SK-N-SH (cell line): ENCODE measurements at regions not wholly inside any gene's neighbourhood (a gene's known extent, or its start where the extent isn't known, plus 50 kb on each side); places are given as distances from the start of the nearest gene placed in this dataset.

Experiments used
- CTCF ChIA-PET: fragments of 300-600, 350-600 bp; formaldehyde crosslinking; extraction: SDS; loops from one replicate; lab custom pipeline; 2021; lab: Yijun Ruan, JAX
- POLR2A ChIA-PET: fragments of 350-600 bp; sonication (Branson Sonifier 250); formaldehyde crosslinking; extraction: SDS; loops from one replicate; lab custom pipeline; 2020; ENCODE audit warnings: antibody characterized with exemption, inconsistent platforms; lab: Yijun Ruan, JAX
- DNase-seq: peaks from one replicate; pipeline ENCODE4 v3.0.0; 2012
- H2AFZ ChIP-seq: fragments of 200-600 bp; sonication (generic); 2 replicates; pipeline ENCODE4 v1.8.1; 2016; ENCODE audit warnings: antibody characterized with exemption, mild to moderate bottlenecking, low read depth
- H3F3A ChIP-seq: fragments of 200-600 bp; sonication (generic); replicated peaks from 2 replicates; pipeline ENCODE3; 2016; ENCODE audit warnings: antibody characterized with exemption, mild to moderate bottlenecking; ENCODE audit not compliant: insufficient read depth
- H3K27ac ChIP-seq, 2 experiments: fragments of 200-500 bp in 1 of 2; fragments of 200-600 bp in 1 of 2; sonication (Bioruptor generic) in 1 of 2; sonication (generic), shearing (Covaris generic) in 1 of 2; 2 replicates each; pipeline versions ENCODE4 v1.5.1 to v1.6.1; 2014 to 2016; ENCODE audit warnings: low read depth in 2 of 2, inconsistent platforms in 1 of 2, low read length in 1 of 2, mild to moderate bottlenecking in 1 of 2, mixed read lengths in 1 of 2
- H3K27me3 ChIP-seq: fragments of 200-600 bp; sonication (generic), shearing (Covaris generic); 2 replicates; pipeline ENCODE4 v1.6.1; 2016; ENCODE audit warnings: mixed run types; ENCODE audit not compliant: insufficient read depth
- H3K36me3 ChIP-seq, 2 experiments: fragments of 200-500 bp in 1 of 2; fragments of 200-600 bp in 1 of 2; sonication (Bioruptor generic) in 1 of 2; sonication (generic) in 1 of 2; replicated peaks in 1 of 2; 2 replicates each; pipeline versions ENCODE3 to v1.5.1; 2014 to 2016; ENCODE audit warnings: low read length in 1 of 2, mild to moderate bottlenecking in 1 of 2; ENCODE audit not compliant: insufficient read depth in 2 of 2, control insufficient read depth in 1 of 2
- H3K4me1 ChIP-seq, 2 experiments: fragments of 200-500 bp in 1 of 2; fragments of 200-600 bp in 1 of 2; sonication (Bioruptor generic) in 1 of 2; sonication (generic), shearing (Covaris generic) in 1 of 2; 2 replicates each; pipeline versions ENCODE4 v1.5.1 to v1.6.1; 2014 to 2016; ENCODE audit warnings: low read depth in 1 of 2, low read length in 1 of 2, mixed run types in 1 of 2; ENCODE audit not compliant: insufficient read depth in 2 of 2, control insufficient read depth in 1 of 2
- H3K4me2 ChIP-seq: fragments of 200-600 bp; sonication (generic), shearing (Covaris generic); 2 replicates; pipeline ENCODE4 v1.6.1; 2017; ENCODE audit warnings: mixed run types
- H3K4me3 ChIP-seq, 2 experiments: fragments of 200-500 bp in 1 of 2; fragments of 200-600 bp in 1 of 2; sonication (Bioruptor generic) in 1 of 2; sonication (generic), shearing (Covaris generic) in 1 of 2; 2 replicates each; pipeline versions ENCODE4 v1.5.1 to v1.8.1; 2014 to 2016; ENCODE audit warnings: low read depth in 2 of 2, inconsistent platforms in 1 of 2, low read length in 1 of 2, mild to moderate bottlenecking in 1 of 2, mixed read lengths in 1 of 2, moderate library complexity in 1 of 2
- H3K79me2 ChIP-seq: fragments of 200-600 bp; sonication (generic); 2 replicates; pipeline ENCODE4 v1.8.1; 2017; ENCODE audit warnings: mild to moderate bottlenecking; ENCODE audit not compliant: insufficient read depth
- H3K9ac ChIP-seq: fragments of 200-600 bp; sonication (generic); 2 replicates; pipeline ENCODE4 v1.6.1; 2017; ENCODE audit warnings: mixed run types
- H3K9me2 ChIP-seq: fragments of 200-600 bp; sonication (generic); 2 replicates; pipeline ENCODE4 v1.6.1; 2017; ENCODE audit warnings: mixed run types
- H3K9me3 ChIP-seq: fragments of 200-600 bp; sonication (generic); 2 replicates; pipeline ENCODE4 v1.6.1; 2017; ENCODE audit warnings: mixed run types, mild to moderate bottlenecking, moderate library complexity
- H4K20me1 ChIP-seq: fragments of 200-600 bp; sonication (generic); 2 replicates; pipeline ENCODE4 v1.6.1; 2017; ENCODE audit warnings: mild to moderate bottlenecking, mixed run types; ENCODE audit not compliant: insufficient read depth
- CHD2 ChIP-seq: fragments of 150-350 bp; IDR thresholded peaks from 2 replicates; pipeline ENCODE4 v1.6.1; 2018; ENCODE audit warnings: low read length; ENCODE audit not compliant: partially characterized antibody
- ELF1 ChIP-seq: IDR thresholded peaks from 2 replicates; pipeline ENCODE4 v1.4.0; 2012
- EP300 ChIP-seq, 2 experiments: IDR thresholded peaks; 2 replicates each; pipeline versions ENCODE4 v1.4.0 to v1.6.1; 2012; ENCODE audit warnings: borderline replicate concordance in 1 of 2, low read depth in 1 of 2, low read length in 1 of 2
- EZH2phosphoT487 ChIP-seq: fragments of 200-600 bp; sonication (generic); IDR thresholded peaks from 2 replicates; pipeline ENCODE4 v1.6.1; 2017; ENCODE audit warnings: low read depth, mixed run types, mild to moderate bottlenecking, antibody characterized with exemption, moderate library complexity, borderline replicate concordance
- FOSL2 ChIP-seq: IDR thresholded peaks from 2 replicates; pipeline ENCODE4 v1.4.0; 2012; ENCODE audit warnings: low read depth, mild to moderate bottlenecking, moderate library complexity, borderline replicate concordance
- GABPA ChIP-seq: IDR thresholded peaks from 2 replicates; pipeline ENCODE4 v1.4.0; 2012; ENCODE audit warnings: low read depth, mild to moderate bottlenecking
- NRF1 ChIP-seq: IDR thresholded peaks from 2 replicates; pipeline ENCODE4 v1.6.1; 2012; ENCODE audit warnings: low read depth, mild to moderate bottlenecking, low read length
- RAD21 ChIP-seq: IDR thresholded peaks from 2 replicates; pipeline ENCODE4 v1.6.1; 2012; ENCODE audit warnings: mild to moderate bottlenecking, low read length
- RXRA ChIP-seq: IDR thresholded peaks from 2 replicates; pipeline ENCODE4 v1.4.0; 2012; ENCODE audit warnings: low read depth, mild to moderate bottlenecking, borderline replicate concordance
- SIN3A ChIP-seq: IDR thresholded peaks from 2 replicates; pipeline ENCODE4 v1.6.1; 2012; ENCODE audit warnings: low read depth, mild to moderate bottlenecking, low read length, moderate library complexity, borderline replicate concordance
- SMC3 ChIP-seq: IDR thresholded peaks from 2 replicates; pipeline ENCODE4 v1.6.1; 2012; ENCODE audit warnings: low read depth, low read length, improper control_type of control experiment
- WGBS: methylation state at CpG from one replicate; pipeline ENCODE4 v1.1.6; 2017; ENCODE audit warnings: low lambda C conversion rate; 5-methylcytosine and 5-hydroxymethylcytosine counted together
- TF ChIP-seq, protein P1 (sequence below): fragments of 150-350 bp; IDR thresholded peaks from 2 replicates; pipeline ENCODE4 v1.6.1; 2016; ENCODE audit warnings: mild to moderate bottlenecking, low read depth, low read length
- TF ChIP-seq, protein P2 (sequence below): IDR thresholded peaks from 2 replicates; pipeline ENCODE4 v1.4.0; 2012; ENCODE audit warnings: low read depth, borderline replicate concordance

GRCh38 chr1:188154761-188155160 is 1326.0 kb downstream of the PLA2G4A start:
- Histone ChIP-seq H3F3A (no peaks in the 10 kb centered on the region), H3K9me3 (no peaks in the 10 kb centered on the region)

GRCh38 chr1:188155261-188155660 is 1326.5 kb downstream of the PLA2G4A start:
- H4K20me1 ChIP-seq, result no peaks in the 10 kb centered on the region
- no peaks in the 10 kb centered on the region for H3K27me3 ChIP-seq
- no peaks in the 10 kb centered on the region for H3K9me3 ChIP-seq
- no peak overlapping the region for H3K4me2 ChIP-seq
- no peaks in the 10 kb centered on the region for H3K36me3 ChIP-seq
- no peak for DNase-seq
- ChIA-PET CTCF (no interaction called here), POLR2A (no interaction called here)
- H2AFZ ChIP-seq, result no peak overlapping the region
- no peak for TF ChIP-seq GABPA
- TF ChIP-seq, protein P1, sequence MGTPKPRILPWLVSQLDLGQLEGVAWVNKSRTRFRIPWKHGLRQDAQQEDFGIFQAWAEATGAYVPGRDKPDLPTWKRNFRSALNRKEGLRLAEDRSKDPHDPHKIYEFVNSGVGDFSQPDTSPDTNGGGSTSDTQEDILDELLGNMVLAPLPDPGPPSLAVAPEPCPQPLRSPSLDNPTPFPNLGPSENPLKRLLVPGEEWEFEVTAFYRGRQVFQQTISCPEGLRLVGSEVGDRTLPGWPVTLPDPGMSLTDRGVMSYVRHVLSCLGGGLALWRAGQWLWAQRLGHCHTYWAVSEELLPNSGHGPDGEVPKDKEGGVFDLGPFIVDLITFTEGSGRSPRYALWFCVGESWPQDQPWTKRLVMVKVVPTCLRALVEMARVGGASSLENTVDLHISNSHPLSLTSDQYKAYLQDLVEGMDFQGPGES, result no peak
- TF ChIP-seq RXRA, result no peak
- no peak for TF ChIP-seq ELF1
- TF ChIP-seq, protein P2, sequence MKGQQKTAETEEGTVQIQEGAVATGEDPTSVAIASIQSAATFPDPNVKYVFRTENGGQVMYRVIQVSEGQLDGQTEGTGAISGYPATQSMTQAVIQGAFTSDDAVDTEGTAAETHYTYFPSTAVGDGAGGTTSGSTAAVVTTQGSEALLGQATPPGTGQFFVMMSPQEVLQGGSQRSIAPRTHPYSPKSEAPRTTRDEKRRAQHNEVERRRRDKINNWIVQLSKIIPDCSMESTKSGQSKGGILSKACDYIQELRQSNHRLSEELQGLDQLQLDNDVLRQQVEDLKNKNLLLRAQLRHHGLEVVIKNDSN, result no peak
- TF ChIP-seq RAD21, result no peak
- TF ChIP-seq NRF1, result no peak
- no peak for TF ChIP-seq SIN3A
- TF ChIP-seq CHD2, result no peak
- no peak for TF ChIP-seq SMC3
- TF ChIP-seq EZH2phosphoT487, result no peak
- TF ChIP-seq EP300 (IDR thresholded peaks at IDR 0.05; ENCODE audit: borderline replicate concordance in 1 of 2, low read depth in 1 of 2, low read length in 1 of 2), result no peak
- no peaks in the 10 kb centered on the region for H3K9me2 ChIP-seq
- no peaks in the 10 kb centered on the region; a peak in 2 of 4 replicates for H3K4me1 ChIP-seq
- no peaks in the 10 kb centered on the region for H3K79me2 ChIP-seq
- H3K27ac ChIP-seq, result no peak overlapping the region; a peak in 1 of 4 replicates
- H3K4me3 ChIP-seq, result no peak overlapping the region
- H3F3A ChIP-seq, result no peaks in the 10 kb centered on the region
- no peak overlapping the region for H3K9ac ChIP-seq

More at GRCh38 chr1:188154761-188155160, 1326.0 kb downstream of the PLA2G4A start:
- H3K27me3 ChIP-seq, result no peaks in the 10 kb centered on the region
- H3K9ac ChIP-seq, result no peak overlapping the region
- DNase-seq, result peak; percentile 14
- no peaks in the 10 kb centered on the region for H3K79me2 ChIP-seq
- ChIA-PET CTCF (no interaction called here), POLR2A (no interaction called here)
- no peaks in the 10 kb centered on the region for H4K20me1 ChIP-seq
- no peaks in the 10 kb centered on the region for H3K9me2 ChIP-seq
- TF ChIP-seq RXRA (no peak), FOSL2 (no peak)
- no peak overlapping the region for H3K4me3 ChIP-seq
- no peak overlapping the region for H3K4me2 ChIP-seq
- no peaks in the 10 kb centered on the region for H3K36me3 ChIP-seq
- no peak overlapping the region; a peak in 1 of 4 replicates for H3K27ac ChIP-seq
- WGBS, result 64% methylated on average over 3 of the region's 3 CpGs
- no peaks in the 10 kb centered on the region; a peak in 2 of 4 replicates for H3K4me1 ChIP-seq
- no peak overlapping the region for H2AFZ ChIP-seq
